ENCODE measurements at regions not wholly inside any gene's neighbourhood (a gene's known extent, or its start where the extent isn't known, plus 50 kb on each side); places are given as distances from the start of the nearest gene placed in this dataset.

- no peak for TF ChIP-seq CTCF (conservative IDR thresholded peaks at IDR 0.05)
- no peaks in the 10 kb centered on the region for H3K9me3 Mint-ChIP-seq
- no peaks in the 10 kb centered on the region for H3K27me3 Mint-ChIP-seq (ENCODE audit: low read depth)
- no peak overlapping the region for H3K4me3 Mint-ChIP-seq
- DNase-seq (ENCODE audit: low read depth, low spot score): no peak
- no peaks in the 10 kb centered on the region for H3K4me1 Mint-ChIP-seq
- no peaks in the 10 kb centered on the region for H3K36me3 Mint-ChIP-seq (ENCODE audit: low read depth)
- no peak overlapping the region for H3K27ac Mint-ChIP-seq (ENCODE audit: unreplicated experiment)
Observed at GRCh38 chr12:16833376-16834015, 227.5 kb upstream of the LMO3 start.

- no peak overlapping the region for H3K27ac Mint-ChIP-seq (ENCODE audit: unreplicated experiment)
- H3K9me3 Mint-ChIP-seq: peaks cover 4% of the 10 kb centered on the region
- H3K36me3 Mint-ChIP-seq (ENCODE audit: low read depth): no peaks in the 10 kb centered on the region
- DNase-seq (ENCODE audit: low read depth, low spot score): no peak
- no peak for TF ChIP-seq CTCF (conservative IDR thresholded peaks at IDR 0.05)
- no peaks in the 10 kb centered on the region for H3K4me1 Mint-ChIP-seq
- H3K27me3 Mint-ChIP-seq (ENCODE audit: low read depth): no peaks in the 10 kb centered on the region
- H3K4me3 Mint-ChIP-seq: no peak overlapping the region
Observed at GRCh38 chr12:16828891-16829290, 222.9 kb upstream of the LMO3 start.

GRCh38 chr12:16807731-16808130, 201.8 kb upstream of the LMO3 start:
- TF ChIP-seq CTCF (conservative IDR thresholded peaks at IDR 0.05): no peak
- no peak overlapping the region for H3K27ac Mint-ChIP-seq (ENCODE audit: unreplicated experiment)
- H3K4me3 Mint-ChIP-seq: no peak overlapping the region
- H3K36me3 Mint-ChIP-seq (ENCODE audit: low read depth): no peaks in the 10 kb centered on the region
- peaks cover 13% of the 10 kb centered on the region for H3K9me3 Mint-ChIP-seq
- no peaks in the 10 kb centered on the region for H3K27me3 Mint-ChIP-seq (ENCODE audit: low read depth)
- no peaks in the 10 kb centered on the region for H3K4me1 Mint-ChIP-seq
- DNase-seq (ENCODE audit: low read depth, low spot score): no peak

GRCh38 chr12:16796168-16796567, 190.2 kb upstream of the LMO3 start:
- Mint-ChIP-seq H3K27me3 (ENCODE audit: low read depth) (no peaks in the 10 kb centered on the region), H3K4me1 (peaks cover 13% of the 10 kb centered on the region), H3K4me3 (no peak overlapping the region), H3K9me3 (no peaks in the 10 kb centered on the region), H3K36me3 (ENCODE audit: low read depth) (no peaks in the 10 kb centered on the region), H3K27ac (ENCODE audit: unreplicated experiment) (no peak overlapping the region)
- TF ChIP-seq CTCF (conservative IDR thresholded peaks at IDR 0.05): no peak
- no peak for DNase-seq (ENCODE audit: low read depth, low spot score)

GRCh38 chr12:16789204-16789790, 183.3 kb upstream of the LMO3 start:
- no peak overlapping the region for H3K4me3 Mint-ChIP-seq
- H3K27ac Mint-ChIP-seq (ENCODE audit: unreplicated experiment): no peak overlapping the region
- TF ChIP-seq CTCF (conservative IDR thresholded peaks at IDR 0.05): no peak
- H3K9me3 Mint-ChIP-seq: no peaks in the 10 kb centered on the region
- H3K4me1 Mint-ChIP-seq: no peaks in the 10 kb centered on the region
- H3K36me3 Mint-ChIP-seq (ENCODE audit: low read depth): no peaks in the 10 kb centered on the region
- DNase-seq (ENCODE audit: low read depth, low spot score): no peak
- no peaks in the 10 kb centered on the region for H3K27me3 Mint-ChIP-seq (ENCODE audit: low read depth)
